ENCODE measurements at regions not wholly inside any gene's neighbourhood (a gene's known extent, or its start where the extent isn't known, plus 50 kb on each side); places are given as distances from the start of the nearest gene placed in this dataset.

GRCh38 chr5:8516356-8516755 lies 647.4 kb downstream of the MTRR start:
- no peak for TF ChIP-seq CTCF (optimal IDR thresholded peaks at IDR 0.05 in 1 of 3, IDR thresholded peaks at IDR 0.05 in 1 of 3, conservative IDR thresholded peaks at IDR 0.05 in 1 of 3; ENCODE audit: extremely low read depth in 1 of 3, insufficient read depth in 2 of 3, low read length in 3 of 3)
- no peak for TF ChIP-seq EZH2 (IDR thresholded peaks at IDR 0.05; ENCODE audit: low read length)

All from keratinocyte (primary cell).